ENCODE measurements at regions not wholly inside any gene's neighbourhood (a gene's known extent, or its start where the extent isn't known, plus 50 kb on each side); places are given as distances from the start of the nearest gene placed in this dataset.

DNA sequence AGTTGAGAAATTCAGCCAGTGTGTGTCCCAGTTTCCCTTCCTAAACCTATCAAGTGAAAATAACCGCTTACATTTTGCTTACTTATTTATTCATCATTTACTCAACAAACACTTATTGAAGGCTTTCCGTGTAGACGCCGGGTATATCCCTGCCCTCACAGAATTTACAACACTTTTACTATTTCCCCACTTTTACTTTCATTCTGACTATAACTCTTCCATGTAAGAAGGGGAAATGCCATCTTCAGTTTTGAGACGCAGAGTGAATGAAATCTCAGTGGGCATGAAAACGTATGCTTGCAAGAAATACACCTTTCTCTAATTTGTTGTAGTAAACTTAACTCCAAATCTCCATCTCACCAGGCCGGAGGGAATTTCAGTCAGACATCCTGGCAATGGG, 251.0 kb upstream of the CHAC2 start:
- H2BK15ac ChIP-seq (ENCODE audit: low read length): no peak overlapping the region
- no peak overlapping the region for H3K4me2 ChIP-seq (ENCODE audit: insufficient read depth, low read length, poor library complexity, severe bottlenecking)
- no peaks in the 10 kb centered on the region for H3K9me3 ChIP-seq (replicated peaks in 1 of 2; ENCODE audit: control insufficient read depth in 2 of 2, insufficient read depth in 1 of 2, low read depth in 1 of 2, low read length in 2 of 2)
- H3K4me1 ChIP-seq (ENCODE audit: control insufficient read depth in 2 of 2, insufficient read depth in 1 of 2, low read depth in 1 of 2, low read length in 2 of 2): peaks cover 8% of the 10 kb centered on the region in 2 donors
- H3K27ac ChIP-seq (replicated peaks; ENCODE audit: low read length): no peak overlapping the region
- no peak overlapping the region for H2AFZ ChIP-seq (ENCODE audit: low read length)
- DNase-seq (ENCODE audit: low spot score): no peak
- H3K9ac ChIP-seq (ENCODE audit: low read depth, low read length, poor library complexity): no peak overlapping the region
- no peak overlapping the region for H2BK12ac ChIP-seq (ENCODE audit: low read length)
- H4K8ac ChIP-seq (ENCODE audit: low read depth, low read length): no peak overlapping the region
- H2BK5ac ChIP-seq (ENCODE audit: low read length): no peak overlapping the region
- no peak overlapping the region for H3K4ac ChIP-seq (ENCODE audit: low read length)
- H3K23ac ChIP-seq (ENCODE audit: low read depth, low read length, poor library complexity): no peak overlapping the region
- H3K4me3 ChIP-seq (ENCODE audit: low read length in 2 of 2): no peak overlapping the region
- no CpG with 5 or more reads among the region's 7 CpGs for WGBS, 2 donors (ENCODE audit: extremely low coverage in 2 of 2, insufficient read length in 2 of 2, insufficient replicate concordance in 1 of 2)
- no peak overlapping the region for H2BK120ac ChIP-seq (ENCODE audit: low read depth, low read length)
- H2AK5ac ChIP-seq (ENCODE audit: low read depth, low read length): no peak overlapping the region
- no peak overlapping the region for H4K91ac ChIP-seq (ENCODE audit: low read depth, low read length, poor library complexity)
- no peaks in the 10 kb centered on the region for H3K36me3 ChIP-seq (replicated peaks in 1 of 2; ENCODE audit: control insufficient read depth in 2 of 2, insufficient read depth in 2 of 2, low read length in 2 of 2)
- no peaks in the 10 kb centered on the region for H3K27me3 ChIP-seq (ENCODE audit: control insufficient read depth in 3 of 3, insufficient read depth in 3 of 3, low read depth in 1 of 3, low read length in 3 of 3)
- H3K14ac ChIP-seq (ENCODE audit: low read length): no peak overlapping the region
- no peak overlapping the region for H3K18ac ChIP-seq (ENCODE audit: low read length)
- no peaks in the 10 kb centered on the region for H3K79me1 ChIP-seq (ENCODE audit: low read depth, low read length)

DNA sequence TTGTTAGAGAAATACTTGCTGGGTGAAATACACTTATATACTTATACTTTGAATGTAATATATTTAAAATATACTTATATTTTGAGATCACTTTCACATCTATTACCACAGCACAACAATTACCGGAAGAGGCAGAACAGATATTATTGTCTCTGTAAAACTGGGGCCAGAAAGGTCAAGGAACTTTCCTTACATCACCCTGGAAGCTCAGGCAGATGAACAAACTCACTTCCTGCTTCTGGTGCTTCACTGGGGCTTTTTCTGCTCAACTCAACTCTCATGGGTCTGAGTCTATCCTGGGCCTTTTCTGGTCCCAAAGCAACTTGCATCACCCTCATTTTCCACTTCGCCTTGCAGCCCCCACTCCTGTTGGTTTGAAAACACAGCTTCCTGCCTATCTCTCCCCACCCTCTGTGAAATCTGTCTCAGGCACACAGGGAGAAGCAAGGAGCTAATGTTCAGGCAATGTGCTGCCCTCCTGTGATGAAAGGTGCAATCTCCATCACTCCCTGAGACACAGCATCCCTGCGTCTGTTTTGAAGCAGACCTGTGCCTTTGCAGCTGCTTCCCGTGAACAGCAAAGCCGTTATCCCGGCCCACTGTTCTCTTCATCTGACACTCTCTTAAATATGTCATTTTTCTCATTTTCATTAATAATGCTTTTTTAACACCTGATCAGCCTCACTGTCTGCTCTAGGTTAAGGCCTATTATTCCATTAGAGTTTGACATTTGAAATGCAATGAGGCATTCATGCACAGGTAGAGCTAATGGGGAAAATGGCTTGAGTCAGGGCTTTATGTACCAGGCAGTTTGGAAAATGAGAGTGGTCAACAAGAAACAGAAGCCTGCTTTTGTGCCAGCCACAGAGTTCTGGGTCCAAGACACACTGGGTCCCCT, 251.9 kb upstream of the CHAC2 start:
- peaks cover 3% of the 10 kb centered on the region in 2 donors for H3K4me1 ChIP-seq (ENCODE audit: control insufficient read depth in 2 of 2, insufficient read depth in 1 of 2, low read depth in 1 of 2, low read length in 2 of 2)
- H3K4me3 ChIP-seq (ENCODE audit: low read length in 2 of 2): no peak overlapping the region
- no peak overlapping the region for H4K91ac ChIP-seq (ENCODE audit: low read depth, low read length, poor library complexity)
- H2AK5ac ChIP-seq (ENCODE audit: low read depth, low read length): no peak overlapping the region
- H2AFZ ChIP-seq (ENCODE audit: low read length): peak overlapping the region; percentile 70
- no CpG with 5 or more reads among the region's 6 CpGs for whole genome bisulfite sequencing, 2 donors (ENCODE audit: extremely low coverage in 2 of 2, insufficient read length in 2 of 2, insufficient replicate concordance in 1 of 2)
- H3K27ac ChIP-seq (replicated peaks; ENCODE audit: low read length): no peak overlapping the region
- H3K27me3 ChIP-seq (ENCODE audit: control insufficient read depth in 3 of 3, insufficient read depth in 3 of 3, low read depth in 1 of 3, low read length in 3 of 3): no peaks in the 10 kb centered on the region
- DNase-seq (ENCODE audit: low spot score): no peak
- H3K9me3 ChIP-seq (replicated peaks in 1 of 2; ENCODE audit: control insufficient read depth in 2 of 2, insufficient read depth in 1 of 2, low read depth in 1 of 2, low read length in 2 of 2): no peaks in the 10 kb centered on the region
- H2BK12ac ChIP-seq (ENCODE audit: low read length): no peak overlapping the region
- H3K18ac ChIP-seq (ENCODE audit: low read length): peak overlapping the region; percentile 7
- no peak overlapping the region for H3K14ac ChIP-seq (ENCODE audit: low read length)
- H3K36me3 ChIP-seq (replicated peaks in 1 of 2; ENCODE audit: control insufficient read depth in 2 of 2, insufficient read depth in 2 of 2, low read length in 2 of 2): no peaks in the 10 kb centered on the region
- H3K4me2 ChIP-seq (ENCODE audit: insufficient read depth, low read length, poor library complexity, severe bottlenecking): no peak overlapping the region
- H3K4ac ChIP-seq (ENCODE audit: low read length): no peak overlapping the region
- H3K9ac ChIP-seq (ENCODE audit: low read depth, low read length, poor library complexity): no peak overlapping the region
- H2BK15ac ChIP-seq (ENCODE audit: low read length): no peak overlapping the region
- H2BK120ac ChIP-seq (ENCODE audit: low read depth, low read length): no peak overlapping the region
- no peak overlapping the region for H2BK5ac ChIP-seq (ENCODE audit: low read length)
- H3K23ac ChIP-seq (ENCODE audit: low read depth, low read length, poor library complexity): no peak overlapping the region
- H3K79me1 ChIP-seq (ENCODE audit: low read depth, low read length): no peaks in the 10 kb centered on the region
- no peak overlapping the region for H4K8ac ChIP-seq (ENCODE audit: low read depth, low read length)

DNA sequence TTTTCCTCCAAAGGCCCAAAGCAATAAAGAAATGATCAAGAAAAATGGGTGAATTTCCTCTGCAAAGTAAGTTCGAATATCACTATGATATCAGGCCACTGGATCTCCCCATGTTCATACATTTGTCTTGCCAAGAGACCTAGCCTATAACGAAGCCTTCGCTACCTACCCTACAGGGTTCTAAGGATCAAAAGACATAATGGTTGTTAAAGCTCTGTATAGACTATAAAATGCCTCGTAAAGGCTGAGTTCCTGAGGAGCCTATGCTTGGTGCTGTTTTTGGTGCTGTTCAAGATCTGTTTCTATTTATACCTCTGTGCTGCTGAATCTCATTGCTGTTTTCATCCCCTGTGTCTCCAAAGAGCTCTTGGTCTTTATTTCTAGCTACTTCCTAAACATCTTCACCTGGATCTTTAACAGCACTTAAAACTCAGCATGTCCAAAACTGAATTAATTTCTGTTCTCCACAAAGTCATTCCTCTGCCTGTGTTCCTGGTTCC, 254.4 kb upstream of the CHAC2 start:
- Histone ChIP-seq H3K27ac (replicated peaks; ENCODE audit: low read length) (no peak overlapping the region), H3K9me3 (replicated peaks in 1 of 2; ENCODE audit: control insufficient read depth in 2 of 2, insufficient read depth in 1 of 2, low read depth in 1 of 2, low read length in 2 of 2) (no peaks in the 10 kb centered on the region), H3K79me1 (ENCODE audit: low read depth, low read length) (no peaks in the 10 kb centered on the region), H2BK15ac (ENCODE audit: low read length) (no peak overlapping the region), H2BK12ac (ENCODE audit: low read length) (no peak overlapping the region), H3K36me3 (replicated peaks in 1 of 2; ENCODE audit: control insufficient read depth in 2 of 2, insufficient read depth in 2 of 2, low read length in 2 of 2) (no peaks in the 10 kb centered on the region), H3K9ac (ENCODE audit: low read depth, low read length, poor library complexity) (no peak overlapping the region), H3K4me1 (ENCODE audit: control insufficient read depth in 2 of 2, insufficient read depth in 1 of 2, low read depth in 1 of 2, low read length in 2 of 2) (peaks cover 0 to 2% of the 10 kb centered on the region in 2 donors), H2AK5ac (ENCODE audit: low read depth, low read length) (no peak overlapping the region), H4K91ac (ENCODE audit: low read depth, low read length, poor library complexity) (no peak overlapping the region), H3K18ac (ENCODE audit: low read length) (no peak overlapping the region), H3K27me3 (ENCODE audit: control insufficient read depth in 3 of 3, insufficient read depth in 3 of 3, low read depth in 1 of 3, low read length in 3 of 3) (no peaks in the 10 kb centered on the region), H2BK120ac (ENCODE audit: low read depth, low read length) (no peak overlapping the region), H3K4ac (ENCODE audit: low read length) (no peak overlapping the region), H4K8ac (ENCODE audit: low read depth, low read length) (no peak overlapping the region), H3K4me2 (ENCODE audit: insufficient read depth, low read length, poor library complexity, severe bottlenecking) (no peak overlapping the region), H3K23ac (ENCODE audit: low read depth, low read length, poor library complexity) (no peak overlapping the region), H2AFZ (ENCODE audit: low read length) (no peak overlapping the region), H2BK5ac (ENCODE audit: low read length) (no peak overlapping the region), H3K14ac (ENCODE audit: low read length) (no peak overlapping the region), H3K4me3 (ENCODE audit: low read length in 2 of 2) (no peak overlapping the region)
- WGBS, 2 donors (ENCODE audit: extremely low coverage in 2 of 2, insufficient read length in 2 of 2, insufficient replicate concordance in 1 of 2): no CpG with 5 or more reads among the region's 4 CpGs
- no peak for DNase-seq (ENCODE audit: low spot score)

DNA sequence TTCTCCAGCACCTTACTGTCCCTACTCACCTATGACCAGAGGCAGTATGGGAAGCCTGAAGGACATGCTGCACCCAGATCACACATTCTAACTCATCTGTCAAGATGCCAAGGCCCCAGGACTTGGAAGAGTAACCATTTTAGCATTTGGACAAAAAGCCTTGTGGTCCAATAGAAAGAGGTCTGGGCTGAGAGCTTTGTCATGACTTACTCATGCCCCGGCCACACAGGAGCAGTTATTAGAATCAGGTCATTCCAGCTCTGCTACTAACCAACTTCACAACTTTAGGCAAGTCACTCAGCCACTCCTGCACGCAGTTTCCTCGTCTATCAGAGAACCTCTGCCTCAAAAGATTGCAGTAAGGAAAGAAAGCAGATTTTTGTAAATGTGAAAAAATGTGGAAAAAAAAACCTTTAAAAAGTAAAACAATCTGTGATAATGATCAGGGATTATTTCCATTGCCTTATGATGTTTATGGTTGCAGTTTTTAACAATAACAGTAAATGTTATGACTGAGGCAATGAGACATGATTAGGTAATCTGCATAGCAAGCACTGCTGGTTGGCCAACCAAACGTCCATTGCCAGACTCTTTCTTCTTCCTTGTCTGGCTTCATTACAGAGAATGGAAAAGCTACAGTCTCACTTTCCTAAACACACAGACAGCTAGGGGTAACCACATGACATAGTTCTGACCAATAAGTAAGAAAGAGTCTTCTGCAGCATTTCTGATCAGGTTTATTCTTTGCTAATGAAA, 255.4 kb upstream of the CHAC2 start:
- Histone ChIP-seq H3K9me3 (replicated peaks in 1 of 2; ENCODE audit: control insufficient read depth in 2 of 2, insufficient read depth in 1 of 2, low read depth in 1 of 2, low read length in 2 of 2) (no peaks in the 10 kb centered on the region), H3K23ac (ENCODE audit: low read depth, low read length, poor library complexity) (no peak overlapping the region), H4K8ac (ENCODE audit: low read depth, low read length) (no peak overlapping the region), H3K27ac (replicated peaks; ENCODE audit: low read length) (no peak overlapping the region), H3K18ac (ENCODE audit: low read length) (no peak overlapping the region), H2AFZ (ENCODE audit: low read length) (no peak overlapping the region), H3K27me3 (ENCODE audit: control insufficient read depth in 3 of 3, insufficient read depth in 3 of 3, low read depth in 1 of 3, low read length in 3 of 3) (no peaks in the 10 kb centered on the region), H2BK120ac (ENCODE audit: low read depth, low read length) (no peak overlapping the region), H3K4ac (ENCODE audit: low read length) (no peak overlapping the region), H2BK12ac (ENCODE audit: low read length) (no peak overlapping the region), H3K14ac (ENCODE audit: low read length) (no peak overlapping the region), H3K4me2 (ENCODE audit: insufficient read depth, low read length, poor library complexity, severe bottlenecking) (no peak overlapping the region), H3K36me3 (replicated peaks in 1 of 2; ENCODE audit: control insufficient read depth in 2 of 2, insufficient read depth in 2 of 2, low read length in 2 of 2) (no peaks in the 10 kb centered on the region), H3K4me3 (ENCODE audit: low read length in 2 of 2) (no peak overlapping the region), H4K91ac (ENCODE audit: low read depth, low read length, poor library complexity) (no peak overlapping the region), H2BK5ac (ENCODE audit: low read length) (no peak overlapping the region), H3K9ac (ENCODE audit: low read depth, low read length, poor library complexity) (no peak overlapping the region), H3K4me1 (ENCODE audit: control insufficient read depth in 2 of 2, insufficient read depth in 1 of 2, low read depth in 1 of 2, low read length in 2 of 2) (peaks cover 0 to 2% of the 10 kb centered on the region in 2 donors), H3K79me1 (ENCODE audit: low read depth, low read length) (no peaks in the 10 kb centered on the region), H2AK5ac (ENCODE audit: low read depth, low read length) (no peak overlapping the region), H2BK15ac (ENCODE audit: low read length) (no peak overlapping the region)
- DNase-seq (ENCODE audit: low spot score): no peak
- no CpG with 5 or more reads among the region's 4 CpGs for WGBS, 2 donors (ENCODE audit: extremely low coverage in 2 of 2, insufficient read length in 2 of 2, insufficient replicate concordance in 1 of 2)

Measured in neuronal stem cell (in vitro differentiated cells).